ENCODE measurements at regions not wholly inside any gene's neighbourhood (a gene's known extent, or its start where the extent isn't known, plus 50 kb on each side); places are given as distances from the start of the nearest gene placed in this dataset.

DNA sequence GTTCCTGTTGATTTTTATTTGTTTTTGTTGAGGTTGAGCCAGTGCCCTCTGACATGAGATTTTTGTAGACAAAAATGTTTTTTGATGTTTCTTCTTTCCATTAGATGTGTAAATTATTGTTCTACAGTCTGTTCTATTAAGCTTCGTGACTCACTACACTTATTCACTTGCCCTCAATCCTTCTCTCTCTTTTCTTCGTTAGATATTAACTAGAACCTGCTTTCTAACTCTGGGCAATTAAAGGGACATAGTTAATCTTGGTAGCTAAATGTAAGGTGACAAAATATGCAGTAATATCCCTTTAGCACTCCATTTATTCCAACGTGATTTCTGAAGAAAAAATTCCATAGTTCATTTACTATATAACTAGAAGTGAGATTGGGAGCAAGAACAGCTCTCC is 333.9 kb downstream of the PDHA2 start:
- no peaks in the 10 kb centered on the region for H3K9me3 ChIP-seq (ENCODE audit: low read length)
- H3K27me3 ChIP-seq (ENCODE audit: insufficient read depth, low read length, poor library complexity, severe bottlenecking) = no peaks in the 10 kb centered on the region
- H3K9me3 Mint-ChIP-seq = peaks cover 2 to 20% (median 4%) of the 10 kb centered on the region in 5 donors
- H3K36me3 ChIP-seq (ENCODE audit: insufficient read depth, low read length) = no peaks in the 10 kb centered on the region
- H3K4me1 ChIP-seq (ENCODE audit: insufficient read depth, low read length) = no peaks in the 10 kb centered on the region
- H3K27ac Mint-ChIP-seq = no peak overlapping the region
- H3K4me3 Mint-ChIP-seq = no peak overlapping the region
- POLR2A ChIA-PET = no interaction called here
- H3K4me3 ChIP-seq (ENCODE audit: low read length) = no peak overlapping the region
- CTCF ChIA-PET = no interaction called here
- H3K4me1 Mint-ChIP-seq = no peaks in the 10 kb centered on the region
- no peaks in the 10 kb centered on the region for H3K27me3 Mint-ChIP-seq
- H3K27ac ChIP-seq (ENCODE audit: low read depth, low read length) = no peak overlapping the region
- DNase-seq = no peak
- peaks cover 0 to 1% (median 0%) of the 10 kb centered on the region in 3 donors for H3K36me3 Mint-ChIP-seq

DNA sequence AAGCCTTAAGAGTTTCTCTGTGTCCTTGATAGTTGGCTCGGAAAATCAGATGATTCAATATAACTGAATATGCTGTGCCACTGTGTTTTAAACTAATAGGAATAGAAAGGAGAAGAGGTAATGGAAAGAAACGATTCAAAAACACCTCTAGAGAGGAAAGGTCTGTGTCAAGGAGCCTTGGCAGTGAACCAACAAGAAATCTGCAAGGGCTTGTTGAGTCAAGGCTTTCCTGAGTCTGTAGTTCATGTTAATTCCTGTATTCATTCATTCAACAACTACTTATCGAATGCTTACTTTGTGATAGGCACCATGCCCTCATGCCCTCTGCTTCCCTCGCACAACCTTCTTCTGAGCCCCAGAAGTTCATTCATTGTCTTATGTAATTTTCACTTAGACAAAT is 336.0 kb downstream of the PDHA2 start:
- Mint-ChIP-seq H3K9me3 (peaks cover 0 to 27% (median 2%) of the 10 kb centered on the region in 5 donors), H3K4me1 (no peaks in the 10 kb centered on the region), H3K27me3 (no peaks in the 10 kb centered on the region), H3K27ac (no peak overlapping the region), H3K36me3 (peaks cover 0 to 1% (median 0%) of the 10 kb centered on the region in 3 donors), H3K4me3 (no peak overlapping the region)
- Histone ChIP-seq H3K27ac (ENCODE audit: low read depth, low read length) (no peak overlapping the region), H3K4me3 (ENCODE audit: low read length) (no peak overlapping the region), H3K27me3 (ENCODE audit: insufficient read depth, low read length, poor library complexity, severe bottlenecking) (no peaks in the 10 kb centered on the region), H3K36me3 (ENCODE audit: insufficient read depth, low read length) (no peaks in the 10 kb centered on the region), H3K4me1 (ENCODE audit: insufficient read depth, low read length) (no peaks in the 10 kb centered on the region), H3K9me3 (ENCODE audit: low read length) (no peaks in the 10 kb centered on the region)
- ChIA-PET POLR2A (no interaction called here), CTCF (no interaction called here)
- no peak for DNase-seq

DNA sequence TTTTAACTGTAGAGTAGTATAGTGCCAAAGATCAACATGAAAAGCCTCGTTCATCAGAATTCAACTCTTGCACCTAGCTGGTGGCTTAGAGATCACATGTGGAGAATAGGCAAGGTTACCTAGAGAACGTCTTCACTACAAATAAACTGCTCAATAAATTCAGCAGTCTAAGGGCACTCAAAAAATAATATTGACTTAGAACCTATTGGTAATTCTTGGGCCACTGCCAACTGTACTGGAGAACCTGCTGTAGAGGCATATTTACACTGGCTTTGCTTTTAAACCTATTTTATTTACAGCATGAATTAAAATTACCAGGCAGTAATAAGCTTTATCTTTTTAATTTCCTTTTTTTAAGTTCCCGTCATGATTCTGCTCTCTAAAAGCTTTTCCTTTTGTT is 343.7 kb downstream of the PDHA2 start:
- Histone ChIP-seq H3K27ac (ENCODE audit: low read depth, low read length) (no peak overlapping the region), H3K4me1 (ENCODE audit: insufficient read depth, low read length) (no peaks in the 10 kb centered on the region), H3K36me3 (ENCODE audit: insufficient read depth, low read length) (no peaks in the 10 kb centered on the region), H3K4me3 (ENCODE audit: low read length) (no peak overlapping the region), H3K9me3 (ENCODE audit: low read length) (no peaks in the 10 kb centered on the region), H3K27me3 (ENCODE audit: insufficient read depth, low read length, poor library complexity, severe bottlenecking) (no peaks in the 10 kb centered on the region)
- no peaks in the 10 kb centered on the region for H3K36me3 Mint-ChIP-seq
- H3K27me3 Mint-ChIP-seq = no peaks in the 10 kb centered on the region
- POLR2A ChIA-PET = no interaction called here
- H3K27ac Mint-ChIP-seq = no peak overlapping the region
- DNase-seq = no peak
- no peak overlapping the region for H3K4me3 Mint-ChIP-seq
- H3K9me3 Mint-ChIP-seq = peaks cover 2 to 25% (median 9%) of the 10 kb centered on the region in 5 donors
- no peaks in the 10 kb centered on the region for H3K4me1 Mint-ChIP-seq
- CTCF ChIA-PET = no interaction called here

DNA sequence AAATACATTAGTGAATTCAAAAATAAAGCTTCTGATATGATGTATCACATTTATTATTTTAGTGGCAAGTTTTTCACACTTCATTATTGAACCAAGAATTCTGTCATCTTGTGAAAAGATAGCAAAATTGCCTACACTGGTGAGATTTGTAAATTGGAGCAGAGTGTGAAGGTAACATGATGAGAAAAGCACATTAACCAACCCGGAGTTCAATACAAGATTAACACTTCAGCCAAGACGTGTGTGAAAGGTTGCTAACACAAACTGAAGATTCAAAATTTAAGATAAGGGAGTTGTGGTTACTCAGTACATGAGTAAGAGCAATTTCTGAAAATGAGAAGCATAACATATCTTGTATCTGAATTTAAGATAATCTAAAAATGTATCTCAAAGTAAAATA is 346.7 kb downstream of the PDHA2 start:
- H3K4me3 ChIP-seq (ENCODE audit: low read length) = no peak overlapping the region
- H3K4me1 ChIP-seq (ENCODE audit: insufficient read depth, low read length) = no peaks in the 10 kb centered on the region
- H3K4me1 Mint-ChIP-seq = no peaks in the 10 kb centered on the region
- H3K36me3 ChIP-seq (ENCODE audit: insufficient read depth, low read length) = no peaks in the 10 kb centered on the region
- H3K36me3 Mint-ChIP-seq = no peaks in the 10 kb centered on the region
- H3K27me3 Mint-ChIP-seq = no peaks in the 10 kb centered on the region
- H3K9me3 ChIP-seq (ENCODE audit: low read length) = no peaks in the 10 kb centered on the region
- ChIA-PET POLR2A (no interaction called here), CTCF (no interaction called here)
- H3K27me3 ChIP-seq (ENCODE audit: insufficient read depth, low read length, poor library complexity, severe bottlenecking) = no peaks in the 10 kb centered on the region
- no peak overlapping the region for H3K4me3 Mint-ChIP-seq
- DNase-seq = no peak
- no peak overlapping the region for H3K27ac Mint-ChIP-seq
- H3K27ac ChIP-seq (ENCODE audit: low read depth, low read length) = no peak overlapping the region
- H3K9me3 Mint-ChIP-seq = peaks cover 0 to 33% (median 9%) of the 10 kb centered on the region in 5 donors

DNA sequence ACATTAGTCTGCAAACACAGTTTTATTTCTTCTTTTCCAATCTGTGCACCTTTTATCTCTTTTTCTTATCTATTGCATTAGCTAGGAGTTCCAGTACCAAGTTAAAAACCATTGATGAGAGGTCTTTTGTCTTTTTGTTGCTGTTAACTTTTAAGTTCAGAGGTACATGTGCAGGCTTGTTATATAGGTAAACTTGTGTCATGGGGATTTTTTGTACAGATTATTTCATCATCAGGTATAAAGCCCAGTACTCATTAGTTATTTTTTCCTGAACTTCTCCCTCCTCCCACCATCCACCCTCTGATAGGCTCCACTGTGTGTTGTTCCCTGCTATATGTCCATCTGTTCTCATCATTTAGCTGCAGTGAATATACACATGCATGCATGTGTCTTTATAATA is 349.9 kb downstream of the PDHA2 start:
- Mint-ChIP-seq H3K4me3 (no peak overlapping the region), H3K4me1 (no peaks in the 10 kb centered on the region), H3K27me3 (no peaks in the 10 kb centered on the region), H3K27ac (no peak overlapping the region), H3K9me3 (peaks cover 0 to 22% (median 5%) of the 10 kb centered on the region in 5 donors), H3K36me3 (no peaks in the 10 kb centered on the region)
- no peaks in the 10 kb centered on the region for H3K4me1 ChIP-seq (ENCODE audit: insufficient read depth, low read length)
- no peak for DNase-seq
- CTCF ChIA-PET = no interaction called here
- no peak overlapping the region for H3K4me3 ChIP-seq (ENCODE audit: low read length)
- no peaks in the 10 kb centered on the region for H3K27me3 ChIP-seq (ENCODE audit: insufficient read depth, low read length, poor library complexity, severe bottlenecking)
- POLR2A ChIA-PET = no interaction called here
- H3K9me3 ChIP-seq (ENCODE audit: low read length) = no peaks in the 10 kb centered on the region
- no peaks in the 10 kb centered on the region for H3K36me3 ChIP-seq (ENCODE audit: insufficient read depth, low read length)
- no peak overlapping the region for H3K27ac ChIP-seq (ENCODE audit: low read depth, low read length)

DNA sequence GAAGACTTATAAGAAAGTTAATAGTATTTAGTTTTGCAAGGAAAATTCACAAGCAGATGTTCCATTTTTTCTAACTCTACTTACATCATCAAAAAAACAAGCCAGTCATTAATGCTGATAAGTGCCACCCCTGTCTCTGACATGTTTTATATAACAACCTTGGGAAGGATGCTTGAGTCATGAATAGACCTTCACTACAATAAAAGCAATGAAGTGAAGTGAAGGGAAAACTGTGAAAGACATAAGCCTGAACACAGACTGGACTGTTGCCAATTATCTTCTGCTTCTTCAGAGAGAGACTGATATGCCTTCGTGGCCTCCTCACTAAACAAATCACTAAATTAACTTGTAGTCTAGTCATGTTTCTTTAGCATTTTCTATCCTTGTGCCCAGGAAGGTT is 353.2 kb downstream of the PDHA2 start:
- Mint-ChIP-seq H3K4me3 (no peak overlapping the region), H3K4me1 (no peaks in the 10 kb centered on the region), H3K9me3 (peaks cover 0 to 20% (median 5%) of the 10 kb centered on the region in 5 donors), H3K27ac (no peak overlapping the region), H3K27me3 (no peaks in the 10 kb centered on the region), H3K36me3 (no peaks in the 10 kb centered on the region)
- Histone ChIP-seq H3K27ac (ENCODE audit: low read depth, low read length) (no peak overlapping the region), H3K4me1 (ENCODE audit: insufficient read depth, low read length) (no peaks in the 10 kb centered on the region), H3K4me3 (ENCODE audit: low read length) (no peak overlapping the region), H3K27me3 (ENCODE audit: insufficient read depth, low read length, poor library complexity, severe bottlenecking) (no peaks in the 10 kb centered on the region), H3K9me3 (ENCODE audit: low read length) (no peaks in the 10 kb centered on the region), H3K36me3 (ENCODE audit: insufficient read depth, low read length) (no peaks in the 10 kb centered on the region)
- ChIA-PET POLR2A (no interaction called here), CTCF (no interaction called here)
- DNase-seq = no peak

DNA sequence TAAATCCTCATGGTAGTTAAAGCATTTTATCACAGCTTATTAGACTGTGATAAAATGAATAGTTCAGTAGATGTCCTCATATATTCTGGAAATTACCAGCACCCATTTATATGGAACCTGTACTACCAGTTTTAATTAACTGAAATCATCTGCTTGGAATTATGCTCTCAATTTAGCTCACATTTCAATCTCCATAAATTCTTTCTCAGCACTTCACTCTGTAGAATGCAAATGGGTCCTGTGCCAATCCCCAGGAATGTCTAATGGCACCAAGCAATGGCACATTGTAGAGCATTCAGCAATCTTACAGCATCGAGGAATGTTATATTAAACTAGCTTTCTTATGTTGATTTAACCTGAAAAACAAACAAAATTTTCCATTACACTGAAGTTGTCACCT is 355.1 kb downstream of the PDHA2 start:
- ChIA-PET POLR2A (no interaction called here), CTCF (no interaction called here)
- Histone ChIP-seq H3K27me3 (ENCODE audit: insufficient read depth, low read length, poor library complexity, severe bottlenecking) (no peaks in the 10 kb centered on the region), H3K27ac (ENCODE audit: low read depth, low read length) (no peak overlapping the region), H3K36me3 (ENCODE audit: insufficient read depth, low read length) (no peaks in the 10 kb centered on the region), H3K4me1 (ENCODE audit: insufficient read depth, low read length) (no peaks in the 10 kb centered on the region), H3K9me3 (ENCODE audit: low read length) (no peaks in the 10 kb centered on the region), H3K4me3 (ENCODE audit: low read length) (no peak overlapping the region)
- no peaks in the 10 kb centered on the region for H3K36me3 Mint-ChIP-seq
- H3K4me1 Mint-ChIP-seq = no peaks in the 10 kb centered on the region
- no peaks in the 10 kb centered on the region for H3K27me3 Mint-ChIP-seq
- no peak for DNase-seq
- peaks cover 0 to 13% (median 5%) of the 10 kb centered on the region in 5 donors for H3K9me3 Mint-ChIP-seq
- H3K4me3 Mint-ChIP-seq = no peak overlapping the region
- no peak overlapping the region for H3K27ac Mint-ChIP-seq

DNA sequence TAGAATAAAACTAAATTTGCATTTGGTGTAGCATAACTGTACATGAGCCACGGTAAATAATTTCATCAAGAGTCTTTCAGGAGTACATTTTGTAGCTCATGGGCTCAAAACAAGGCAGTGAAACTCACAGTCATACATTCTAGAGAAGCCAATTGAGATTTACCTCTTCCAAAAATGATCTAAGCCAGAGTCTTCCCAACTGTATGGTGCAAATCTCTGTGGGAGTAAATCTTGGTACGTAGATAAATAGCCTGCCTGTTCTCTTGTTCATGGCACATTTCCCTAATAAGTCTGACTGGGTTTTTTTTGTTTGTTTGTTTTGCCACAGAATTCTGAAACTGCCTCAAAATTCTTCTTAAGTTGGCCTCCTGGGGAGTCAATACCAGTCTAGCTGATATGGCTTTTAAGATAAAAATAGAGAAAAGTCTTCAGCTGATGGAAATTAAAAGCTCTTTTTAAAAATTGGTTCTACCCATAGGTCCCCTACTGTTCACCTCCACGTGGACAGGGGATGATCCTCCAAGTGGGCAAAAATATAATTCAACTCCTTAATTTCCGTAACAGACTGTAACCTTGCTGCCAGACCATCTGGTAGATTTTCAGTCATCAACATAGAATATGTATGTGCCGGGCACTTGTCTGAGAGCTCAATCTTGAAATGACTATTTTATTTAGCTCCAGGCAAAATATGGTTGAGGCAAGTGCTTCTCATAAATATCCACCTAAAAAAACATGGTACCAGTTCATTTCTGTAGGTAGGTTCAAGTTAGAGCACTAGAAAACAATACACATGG is 365.4 kb downstream of the PDHA2 start:
- Mint-ChIP-seq H3K27ac (no peak overlapping the region), H3K27me3 (peaks cover 0 to 2% of the 10 kb centered on the region in 2 donors), H3K9me3 (peaks cover 2 to 26% (median 6%) of the 10 kb centered on the region in 5 donors), H3K4me3 (no peak overlapping the region), H3K36me3 (no peaks in the 10 kb centered on the region), H3K4me1 (no peaks in the 10 kb centered on the region)
- no peaks in the 10 kb centered on the region for H3K4me1 ChIP-seq (ENCODE audit: insufficient read depth, low read length)
- no peaks in the 10 kb centered on the region for H3K27me3 ChIP-seq (ENCODE audit: insufficient read depth, low read length, poor library complexity, severe bottlenecking)
- ChIA-PET POLR2A (no interaction called here), CTCF (no interaction called here)
- no peak for DNase-seq
- H3K36me3 ChIP-seq (ENCODE audit: insufficient read depth, low read length) = no peaks in the 10 kb centered on the region
- H3K4me3 ChIP-seq (ENCODE audit: low read length) = no peak overlapping the region
- no peaks in the 10 kb centered on the region for H3K9me3 ChIP-seq (ENCODE audit: low read length)
- no peak overlapping the region for H3K27ac ChIP-seq (ENCODE audit: low read depth, low read length)

All from CD8-positive, alpha-beta memory T cell (primary cell).